Endothelial cell of umbilical vein (primary cell): ENCODE measurements at regions not wholly inside any gene's neighbourhood (a gene's known extent, or its start where the extent isn't known, plus 50 kb on each side); places are given as distances from the start of the nearest gene placed in this dataset.

ENCODE experiments used
- BruUV-seq: library from RNA; stranded (reverse); fragments of 400-500 nt; replicated peaks from 2 replicates; lab custom pipeline; 2021; lab: Mats Ljungman, UMichigan
- CTCF ChIA-PET: fragments of 300-600, 350-600 bp; sonication (Branson Sonifier 250); formaldehyde crosslinking; loops from one replicate; lab custom pipeline; 2021; ENCODE audit warnings: antibody characterized with exemption, inconsistent platforms; lab: Charles Lee
- POLR2A ChIA-PET: fragments of 300-600, 350-600 bp; sonication (Branson Sonifier 250); formaldehyde crosslinking; loops from one replicate; lab custom pipeline; 2021; ENCODE audit warnings: antibody characterized with exemption, inconsistent platforms; lab: Charles Lee
- DNase-seq: peaks from one replicate; pipeline ENCODE4 v3.0.0-alpha.2; 2011; ENCODE audit warnings: low read depth, low spot score
- FAIRE-seq: peaks from 2 replicates; lab custom pipeline; 2011; peaks lifted over from hg19 to GRCh38; lab: Jason Lieb, UNC
- H2AFZ ChIP-seq: 2 replicates; pipeline ENCODE4 v1.6.0; 2012; ENCODE audit warnings: low read depth, low read length, control low read depth, inconsistent platforms
- H3K27ac ChIP-seq: 2 replicates; pipeline ENCODE4 v1.5.1; 2011; ENCODE audit warnings: low read depth, mild to moderate bottlenecking, control low read depth, low read length, moderate library complexity; ENCODE audit not compliant: insufficient read depth
- H3K27me3 ChIP-seq, 2 experiments: 2 replicates each; pipeline versions ENCODE4 v1.6.0 to v1.6.1; 2011; ENCODE audit warnings: low read length in 2 of 2, mixed read lengths in 1 of 2; ENCODE audit not compliant: control insufficient read depth in 2 of 2, insufficient read depth in 2 of 2
- H3K36me3 ChIP-seq, 2 experiments: 2 replicates in 1 of 2; 3 replicates in 1 of 2; pipeline ENCODE4 v1.5.1; 2011; ENCODE audit warnings: low read length in 2 of 2, mild to moderate bottlenecking in 1 of 2, moderate library complexity in 1 of 2; ENCODE audit not compliant: control insufficient read depth in 2 of 2, insufficient read depth in 2 of 2; ENCODE audit errors: extremely low read depth in 1 of 2
- H3K4me1 ChIP-seq: 3 replicates; pipeline ENCODE4 v1.5.1; 2011; ENCODE audit warnings: mild to moderate bottlenecking, low read length; ENCODE audit not compliant: control insufficient read depth, insufficient read depth; ENCODE audit errors: extremely low read depth
- H3K4me2 ChIP-seq: 2 replicates; pipeline ENCODE4 v1.6.1; 2011; ENCODE audit warnings: low read length, control low read depth, mixed read lengths; ENCODE audit not compliant: insufficient read depth
- H3K4me3 ChIP-seq, 3 experiments: fragments of 200-600 bp in 1 of 3; sonication (generic), shearing (Covaris generic) in 1 of 3; replicated peaks in 1 of 3; 2 replicates each; pipeline ENCODE4 v1.5.1; 2011 to 2016; ENCODE audit warnings: control low read depth in 3 of 3, low read length in 3 of 3, mild to moderate bottlenecking in 2 of 3, inconsistent platforms in 1 of 3, low read depth in 1 of 3, moderate library complexity in 1 of 3; ENCODE audit not compliant: insufficient read depth in 1 of 3
- H3K79me2 ChIP-seq: 2 replicates; pipeline ENCODE4 v1.6.0; 2012; ENCODE audit warnings: low read length, inconsistent platforms; ENCODE audit not compliant: control insufficient read depth, insufficient read depth
- H3K9ac ChIP-seq: replicated peaks from 2 replicates; pipeline ENCODE3; 2011; ENCODE audit warnings: low read length, control low read depth; ENCODE audit not compliant: insufficient read depth; ENCODE audit errors: extremely low read depth
- H3K9me1 ChIP-seq: replicated peaks from 3 replicates; pipeline ENCODE4 v1.6.0; 2011; ENCODE audit warnings: mild to moderate bottlenecking, low read length; ENCODE audit not compliant: control insufficient read depth, insufficient read depth; ENCODE audit errors: extremely low read depth
- H3K9me3 ChIP-seq: replicated peaks from 2 replicates; pipeline ENCODE4 v1.5.1; 2012; ENCODE audit warnings: low read length, inconsistent platforms; ENCODE audit not compliant: control insufficient read depth, insufficient read depth
- H4K20me1 ChIP-seq: replicated peaks from 2 replicates; pipeline ENCODE3; 2011; ENCODE audit warnings: mild to moderate bottlenecking, low read length; ENCODE audit not compliant: control insufficient read depth, insufficient read depth; ENCODE audit errors: extremely low read depth
- EZH2 ChIP-seq: IDR thresholded peaks from 2 replicates; pipeline ENCODE4 v1.6.1; 2012; ENCODE audit warnings: borderline replicate concordance, low read depth, mild to moderate bottlenecking, moderate library complexity, low read length, inconsistent platforms; ENCODE audit not compliant: severe bottlenecking
- FOS ChIP-seq: IDR thresholded peaks from 2 replicates; pipeline ENCODE4 v1.6.1; 2011; ENCODE audit warnings: mild to moderate bottlenecking, low read length, moderate library complexity, borderline replicate concordance; ENCODE audit not compliant: insufficient read depth
- GATA2 ChIP-seq: IDR thresholded peaks from 2 replicates; pipeline ENCODE4 v1.7.0; 2011; ENCODE audit warnings: low read depth, mild to moderate bottlenecking, moderate library complexity, mixed read lengths, low read length; ENCODE audit not compliant: insufficient read length, insufficient read depth
- JUN ChIP-seq: IDR thresholded peaks from 2 replicates; pipeline ENCODE4 v1.6.1; 2011; ENCODE audit warnings: borderline replicate concordance, low read depth; ENCODE audit not compliant: insufficient read length, insufficient read depth
- MYC ChIP-seq: IDR thresholded peaks from one replicate; pipeline ENCODE4 v1.6.1; 2011; ENCODE audit warnings: mild to moderate bottlenecking, low read depth, low read length
- POLR2A ChIP-seq: IDR thresholded peaks from 2 replicates; pipeline ENCODE4 v1.6.1; 2012; ENCODE audit warnings: low read depth, mild to moderate bottlenecking, control low read depth, low read length
- POLR2AphosphoS5 ChIP-seq: IDR thresholded peaks from 2 replicates; pipeline ENCODE4 v1.6.1; 2012; ENCODE audit warnings: low read depth, mild to moderate bottlenecking, control low read depth, low read length, moderate library complexity; ENCODE audit not compliant: insufficient read depth
- dilution Hi-C: fragments of 300-500 bp; cut with MboI; formaldehyde crosslinking; loops from one replicate; pipeline ENCODE4 v1.15.0; 2019; ENCODE audit warnings: low sequenced_read_pairs; ENCODE audit not compliant: extremely low pct_ligation_motif_present
- intact Hi-C: fragments of 100-400 bp; cut with micrococcal nuclease; formaldehyde crosslinking; loops from one replicate; pipeline ENCODE4 v1.10.0; 2022
- TF ChIP-seq, protein P1 (sequence below): IDR thresholded peaks from 2 replicates; pipeline ENCODE4 v1.6.1; 2011; ENCODE audit not compliant: insufficient read depth, insufficient read length
- TF ChIP-seq, protein P2 (sequence below), 2 donors: IDR thresholded peaks; 1 replicate in 1 of 2; 2 replicates in 1 of 2; pipeline ENCODE4 v1.5.1; 2011; ENCODE audit warnings: low read length in 2 of 2, mild to moderate bottlenecking in 2 of 2, moderate library complexity in 2 of 2, control low read depth in 1 of 2, inconsistent platforms in 1 of 2, low read depth in 1 of 2; ENCODE audit not compliant: insufficient read depth in 1 of 2; ENCODE audit errors: extremely low read depth in 1 of 2

DNA sequence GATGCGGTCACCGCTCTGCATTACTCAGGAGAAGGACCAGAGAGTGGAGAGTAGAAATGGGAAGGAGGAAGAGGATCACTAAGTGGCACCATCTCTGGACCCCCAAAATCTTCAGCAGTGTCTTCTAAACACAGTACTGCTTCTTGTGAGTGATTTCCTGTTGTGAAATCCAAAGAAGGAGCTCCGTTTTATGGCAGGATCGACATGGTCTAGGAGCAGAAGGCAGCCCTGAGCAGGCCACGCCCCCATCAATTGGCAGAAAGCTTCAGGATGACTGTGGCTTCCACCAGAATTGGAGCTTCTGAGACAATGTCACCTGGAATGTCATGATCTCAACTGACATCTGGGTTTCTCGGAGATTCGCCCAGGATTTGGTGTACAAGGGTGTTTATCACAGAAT lies 171.5 kb downstream of the ADSS2 start:
- no peak overlapping the region for H3K27ac ChIP-seq
- ChIA-PET CTCF (interaction anchor here (1.2 to 1.4 kb wide), 2 partner anchors 19 to 134 kb away, joined by 4 to 5 read pairs; no protein-coding TSS in a partner anchor), POLR2A (no interaction called here)
- no TSS peak for BruUV-seq
- H3K9me3 ChIP-seq, result no peaks in the 10 kb centered on the region
- DNase-seq (no peak), FAIRE-seq (no peak)
- no peak overlapping the region for H3K9ac ChIP-seq
- H3K27me3 ChIP-seq, result no peaks in the 10 kb centered on the region
- no peak overlapping the region for H3K4me3 ChIP-seq
- H3K4me1 ChIP-seq, result no peaks in the 10 kb centered on the region
- no peaks in the 10 kb centered on the region for H3K36me3 ChIP-seq
- TF ChIP-seq FOS (no peak), POLR2A (no peak), EZH2 (no peak), MYC (no peak), POLR2AphosphoS5 (no peak), JUN (no peak), GATA2 (no peak)
- TF ChIP-seq, protein P1, sequence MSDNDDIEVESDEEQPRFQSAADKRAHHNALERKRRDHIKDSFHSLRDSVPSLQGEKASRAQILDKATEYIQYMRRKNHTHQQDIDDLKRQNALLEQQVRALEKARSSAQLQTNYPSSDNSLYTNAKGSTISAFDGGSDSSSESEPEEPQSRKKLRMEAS, result no peak
- TF ChIP-seq, protein P2, sequence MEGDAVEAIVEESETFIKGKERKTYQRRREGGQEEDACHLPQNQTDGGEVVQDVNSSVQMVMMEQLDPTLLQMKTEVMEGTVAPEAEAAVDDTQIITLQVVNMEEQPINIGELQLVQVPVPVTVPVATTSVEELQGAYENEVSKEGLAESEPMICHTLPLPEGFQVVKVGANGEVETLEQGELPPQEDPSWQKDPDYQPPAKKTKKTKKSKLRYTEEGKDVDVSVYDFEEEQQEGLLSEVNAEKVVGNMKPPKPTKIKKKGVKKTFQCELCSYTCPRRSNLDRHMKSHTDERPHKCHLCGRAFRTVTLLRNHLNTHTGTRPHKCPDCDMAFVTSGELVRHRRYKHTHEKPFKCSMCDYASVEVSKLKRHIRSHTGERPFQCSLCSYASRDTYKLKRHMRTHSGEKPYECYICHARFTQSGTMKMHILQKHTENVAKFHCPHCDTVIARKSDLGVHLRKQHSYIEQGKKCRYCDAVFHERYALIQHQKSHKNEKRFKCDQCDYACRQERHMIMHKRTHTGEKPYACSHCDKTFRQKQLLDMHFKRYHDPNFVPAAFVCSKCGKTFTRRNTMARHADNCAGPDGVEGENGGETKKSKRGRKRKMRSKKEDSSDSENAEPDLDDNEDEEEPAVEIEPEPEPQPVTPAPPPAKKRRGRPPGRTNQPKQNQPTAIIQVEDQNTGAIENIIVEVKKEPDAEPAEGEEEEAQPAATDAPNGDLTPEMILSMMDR (IDR thresholded peaks at IDR 0.05; ENCODE audit: extremely low read depth in 1 of 2, insufficient read depth in 1 of 2, low read depth in 1 of 2, low read length in 2 of 2), result no peak
- H3K4me2 ChIP-seq, result no peak overlapping the region
- no peaks in the 10 kb centered on the region for H3K9me1 ChIP-seq
- intact Hi-C loops, result no loop called here
- dilution Hi-C loops, result no loop called here
- no peaks in the 10 kb centered on the region for H3K79me2 ChIP-seq
- H4K20me1 ChIP-seq, result no peaks in the 10 kb centered on the region
- no peak overlapping the region for H2AFZ ChIP-seq
